Activated CD8-positive, alpha-beta memory T cell treated with anti-CD3 and anti-CD28 coated beads, Interleukin-2, amount 50 U/mL, for 48 hours (primary cell): ENCODE measurements at regions not wholly inside any gene's neighbourhood (a gene's known extent, or its start where the extent isn't known, plus 50 kb on each side); places are given as distances from the start of the nearest gene placed in this dataset.
"Not testable (repeated sequence)": the region's sequence is repeated elsewhere in the genome, so short reads cannot be mapped to it uniquely, and the experiment has no call there.

Experiments used
- DNase-seq: peaks from one replicate; pipeline ENCODE4 v3.0.0-alpha.2; 2020

GRCh38 chr2:57372237-57372984 lies 674.2 kb upstream of the VRK2 start:
- no peak for DNase-seq

- DNase-seq, result no peak
These were observed 673.1 kb upstream of the VRK2 start for GRCh38 chr2:57373530-57373929.

GRCh38 chr2:57376985-57377384 lies 669.6 kb upstream of the VRK2 start:
- no peak for DNase-seq

GRCh38 chr2:57386305-57386704 lies 660.3 kb upstream of the VRK2 start:
- no peak for DNase-seq

- DNase-seq, result no peak
These were observed 650.1 kb upstream of the VRK2 start for GRCh38 chr2:57396355-57397098.

- no peak for DNase-seq
These were observed 648.9 kb upstream of the VRK2 start for GRCh38 chr2:57397550-57398360.

GRCh38 chr2:57399057-57399456 lies 647.5 kb upstream of the VRK2 start:
- no peak for DNase-seq

- DNase-seq, result no peak
These were observed 644.5 kb upstream of the VRK2 start for GRCh38 chr2:57402096-57402495.

GRCh38 chr2:57402755-57403154 lies 643.9 kb upstream of the VRK2 start:
- no peak for DNase-seq

GRCh38 chr2:57407772-57408201 lies 638.8 kb upstream of the VRK2 start:
- DNase-seq, result no peak

GRCh38 chr2:57408587-57408986 lies 638.0 kb upstream of the VRK2 start:
- no peak for DNase-seq

GRCh38 chr2:57417007-57417406 lies 629.6 kb upstream of the VRK2 start:
- no peak for DNase-seq

- DNase-seq, result not testable (repeated sequence)
These were observed 627.7 kb upstream of the VRK2 start for GRCh38 chr2:57418859-57419346.

- DNase-seq, result no peak
These were observed 616.8 kb upstream of the VRK2 start for GRCh38 chr2:57429831-57430230.

GRCh38 chr2:57432528-57432927 lies 614.1 kb upstream of the VRK2 start:
- no peak for DNase-seq

- no peak for DNase-seq
These were observed 612.2 kb upstream of the VRK2 start for GRCh38 chr2:57434441-57434840.

GRCh38 chr2:57434972-57435371 lies 611.6 kb upstream of the VRK2 start:
- DNase-seq, result no peak

- no peak for DNase-seq
These were observed 609.5 kb upstream of the VRK2 start for GRCh38 chr2:57437077-57437476.

GRCh38 chr2:57440437-57440836 lies 606.2 kb upstream of the VRK2 start:
- DNase-seq, result no peak

GRCh38 chr2:57443086-57443485 lies 603.5 kb upstream of the VRK2 start:
- no peak for DNase-seq

GRCh38 chr2:57443973-57444521 lies 602.6 kb upstream of the VRK2 start:
- no peak for DNase-seq

GRCh38 chr2:57444752-57445430 lies 601.7 kb upstream of the VRK2 start:
- DNase-seq, result no peak
